ENCODE measurements at regions not wholly inside any gene's neighbourhood (a gene's known extent, or its start where the extent isn't known, plus 50 kb on each side); places are given as distances from the start of the nearest gene placed in this dataset.

DNA sequence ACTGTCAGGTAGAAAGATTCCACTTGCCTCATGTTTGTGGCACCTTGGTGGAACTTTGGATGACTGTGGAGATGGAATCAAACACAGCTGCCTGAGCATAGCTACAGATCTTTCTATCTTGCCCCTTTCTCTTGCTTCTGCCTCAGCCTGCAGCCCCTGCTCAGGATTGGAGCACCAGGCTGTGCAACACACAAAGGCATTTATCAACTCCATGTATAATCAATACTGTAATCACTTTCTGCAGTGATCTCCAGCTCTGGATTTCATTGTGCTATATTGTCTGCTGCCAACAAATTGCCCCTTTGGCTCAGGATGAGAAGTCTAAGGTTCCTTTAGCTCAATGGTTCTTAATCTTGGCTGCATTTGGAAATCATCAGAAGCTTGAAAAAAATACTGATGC is 86.3 kb upstream of the PRPS1 start:
- no peak overlapping the region for H3K27ac ChIP-seq
- no peak for DNase-seq (ENCODE audit: low spot score)
- TF ChIP-seq, protein P1, sequence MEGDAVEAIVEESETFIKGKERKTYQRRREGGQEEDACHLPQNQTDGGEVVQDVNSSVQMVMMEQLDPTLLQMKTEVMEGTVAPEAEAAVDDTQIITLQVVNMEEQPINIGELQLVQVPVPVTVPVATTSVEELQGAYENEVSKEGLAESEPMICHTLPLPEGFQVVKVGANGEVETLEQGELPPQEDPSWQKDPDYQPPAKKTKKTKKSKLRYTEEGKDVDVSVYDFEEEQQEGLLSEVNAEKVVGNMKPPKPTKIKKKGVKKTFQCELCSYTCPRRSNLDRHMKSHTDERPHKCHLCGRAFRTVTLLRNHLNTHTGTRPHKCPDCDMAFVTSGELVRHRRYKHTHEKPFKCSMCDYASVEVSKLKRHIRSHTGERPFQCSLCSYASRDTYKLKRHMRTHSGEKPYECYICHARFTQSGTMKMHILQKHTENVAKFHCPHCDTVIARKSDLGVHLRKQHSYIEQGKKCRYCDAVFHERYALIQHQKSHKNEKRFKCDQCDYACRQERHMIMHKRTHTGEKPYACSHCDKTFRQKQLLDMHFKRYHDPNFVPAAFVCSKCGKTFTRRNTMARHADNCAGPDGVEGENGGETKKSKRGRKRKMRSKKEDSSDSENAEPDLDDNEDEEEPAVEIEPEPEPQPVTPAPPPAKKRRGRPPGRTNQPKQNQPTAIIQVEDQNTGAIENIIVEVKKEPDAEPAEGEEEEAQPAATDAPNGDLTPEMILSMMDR (IDR thresholded peaks at IDR 0.05), result no peak
- H3K4me3 ChIP-seq, result no peak overlapping the region

DNA sequence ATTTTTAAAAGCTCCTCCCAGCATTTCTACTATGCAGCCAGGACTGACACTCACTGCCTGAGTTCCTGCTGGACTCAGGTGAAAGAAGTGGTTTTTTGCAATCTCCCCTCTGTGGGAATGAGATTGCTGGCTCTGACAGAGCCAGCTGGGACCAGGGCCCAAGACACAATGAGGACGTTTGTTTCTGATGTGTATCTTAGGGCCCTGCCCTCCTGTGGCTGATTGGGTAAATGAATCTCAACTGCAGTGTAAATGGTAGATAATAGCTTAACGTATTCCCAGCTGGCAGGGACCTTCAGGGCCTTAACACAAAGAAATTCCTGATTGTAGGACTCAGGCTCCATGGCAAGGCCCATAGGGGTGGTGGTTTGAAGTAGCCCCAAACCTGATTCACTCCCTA is 85.8 kb upstream of the PRPS1 start:
- no peak overlapping the region for H3K27ac ChIP-seq
- no peak for DNase-seq (ENCODE audit: low spot score)
- H3K4me3 ChIP-seq, result no peak overlapping the region
- TF ChIP-seq, protein P1 (IDR thresholded peaks at IDR 0.05), result no peak

DNA sequence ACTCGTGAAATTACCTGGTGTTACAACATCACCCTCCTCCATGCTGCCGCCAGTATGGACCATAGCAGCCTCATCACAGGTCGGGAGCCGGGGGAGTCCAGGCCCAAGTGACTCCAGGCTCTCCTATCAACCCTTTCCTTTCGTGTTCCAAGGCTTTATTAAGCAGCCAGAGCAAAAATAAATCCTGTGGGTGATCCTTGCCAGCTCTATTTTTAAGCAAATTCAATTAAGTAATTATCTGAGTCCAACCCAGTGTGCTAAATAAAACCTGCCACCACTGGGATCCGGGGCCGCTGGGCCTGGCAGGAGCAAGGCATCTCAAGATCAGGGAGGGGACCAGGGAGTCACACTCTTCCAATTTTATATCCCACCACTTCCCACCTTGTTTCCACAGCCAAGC is 80.7 kb upstream of the PRPS1 start:
- Histone ChIP-seq H3K27ac (no peak overlapping the region), H3K4me3 (no peak overlapping the region)
- TF ChIP-seq, protein P1 (IDR thresholded peaks at IDR 0.05), result no peak
- DNase-seq (ENCODE audit: low spot score), result no peak

DNA sequence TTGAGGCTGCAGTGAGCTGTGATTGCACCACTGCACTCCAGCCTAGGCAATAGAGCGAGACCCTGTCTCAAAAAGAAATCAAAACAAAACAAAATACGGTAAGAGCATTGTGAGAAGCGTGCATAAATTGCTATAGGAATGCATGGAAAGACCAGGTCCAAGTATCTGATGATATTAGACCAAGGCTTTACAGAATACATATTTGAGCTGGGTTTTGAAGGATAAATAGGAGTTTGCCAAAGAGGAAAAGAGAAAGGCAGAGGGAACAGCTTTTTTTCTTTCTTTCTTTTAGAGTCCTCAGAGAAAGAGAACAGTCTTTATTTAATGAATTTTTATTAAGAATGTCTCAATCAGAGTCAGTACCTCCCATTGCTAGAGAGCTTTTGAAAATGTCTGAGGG is 79.5 kb upstream of the PRPS1 start:
- TF ChIP-seq, protein P1 (IDR thresholded peaks at IDR 0.05), result no peak
- Histone ChIP-seq H3K4me3 (no peak overlapping the region), H3K27ac (no peak overlapping the region)
- DNase-seq (ENCODE audit: low spot score), result no peak

DNA sequence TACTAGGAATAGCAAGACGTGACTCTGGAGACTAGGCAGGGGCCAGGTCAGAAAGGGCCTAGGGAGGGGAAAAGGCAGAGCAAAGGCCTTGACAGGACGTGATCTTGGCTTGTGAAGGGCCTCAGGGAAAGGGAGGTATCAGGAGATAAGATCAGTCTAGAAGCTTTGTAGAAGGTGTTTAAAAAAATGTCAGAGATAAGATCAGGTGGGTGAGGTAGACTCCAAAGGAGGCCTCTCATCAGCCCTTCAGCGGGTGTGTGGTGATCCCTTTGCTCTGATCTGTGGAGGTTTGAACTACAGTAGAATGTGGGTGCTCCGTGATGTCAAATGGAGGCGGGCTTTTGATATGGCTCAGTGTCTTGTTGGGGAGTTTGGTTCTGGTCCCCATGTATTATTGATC is 78.8 kb upstream of the PRPS1 start:
- no peak overlapping the region for H3K27ac ChIP-seq
- H3K4me3 ChIP-seq, result no peak overlapping the region
- TF ChIP-seq, protein P1 (IDR thresholded peaks at IDR 0.05), result no peak
- no peak for DNase-seq (ENCODE audit: low spot score)

DNA sequence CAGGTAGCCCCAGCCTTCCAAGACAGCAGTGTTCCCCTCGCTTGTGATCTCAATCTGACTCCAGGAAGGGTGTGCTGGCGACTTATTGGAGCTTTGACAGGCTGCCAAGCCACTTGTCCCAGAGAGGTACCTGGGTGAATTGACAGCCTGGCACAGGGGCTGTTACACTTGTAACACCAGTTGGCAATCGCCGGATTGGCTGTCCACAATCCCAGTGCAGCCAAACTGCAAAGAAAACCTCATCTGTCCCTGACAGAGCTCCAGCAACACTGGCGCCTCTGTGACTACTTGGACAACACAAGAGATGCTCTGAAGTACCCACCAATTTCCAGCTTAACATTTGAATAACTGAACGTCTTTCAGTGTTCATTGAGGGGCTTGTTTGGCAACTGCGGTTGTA is 76.8 kb upstream of the PRPS1 start:
- TF ChIP-seq, protein P1 (IDR thresholded peaks at IDR 0.05), result no peak
- no peak overlapping the region for H3K4me3 ChIP-seq
- no peak overlapping the region for H3K27ac ChIP-seq
- no peak for DNase-seq (ENCODE audit: low spot score)

DNA sequence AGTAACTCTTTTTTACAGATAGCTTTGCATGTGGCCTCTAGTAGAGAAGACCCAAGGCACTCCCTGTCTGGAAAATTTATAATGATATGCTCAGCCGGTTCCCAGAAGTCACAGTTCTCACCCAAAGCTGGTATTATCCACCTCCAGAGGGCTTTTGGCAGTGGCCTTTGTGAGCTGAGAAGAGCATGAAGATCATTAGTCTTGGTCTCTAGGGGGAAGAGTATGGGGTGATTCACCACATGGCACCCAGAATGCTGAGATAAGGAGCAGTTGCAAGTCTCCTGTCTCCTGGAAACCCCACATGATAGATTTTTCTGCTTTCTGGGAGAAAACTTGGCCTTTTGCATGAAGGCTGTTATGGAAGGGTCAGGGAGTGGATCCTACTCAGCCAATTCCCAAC is 75.4 kb upstream of the PRPS1 start:
- TF ChIP-seq, protein P1 (IDR thresholded peaks at IDR 0.05), result no peak
- Histone ChIP-seq H3K27ac (no peak overlapping the region), H3K4me3 (no peak overlapping the region)
- DNase-seq (ENCODE audit: low spot score), result no peak

All from coronary artery (tissue), 2 donors.